Heart left ventricle (tissue), 16 donors: ENCODE measurements at regions not wholly inside any gene's neighbourhood (a gene's known extent, or its start where the extent isn't known, plus 50 kb on each side); places are given as distances from the start of the nearest gene placed in this dataset.

Source experiments
- ATAC-seq, 4 donors: fragments of 200-7000 bp; cut with Tn5 transposase; one replicate each; pipeline ENCODE4 v1.9.1; 2020 to 2022; ENCODE audit warnings: moderate library complexity in 4 of 4, mild to moderate bottlenecking in 3 of 4, moderate number of reproducible peaks in 1 of 4
- DNase-seq, 5 donors: peaks; one replicate each; pipeline ENCODE4 v3.0.0-alpha.2; 2020
- H3K27ac ChIP-seq, 12 donors: fragments of 200-600 bp; sonication (generic) in 4 of 12; one replicate each; pipeline versions ENCODE4 v1.5.0 to v1.8.0; 2016 to 2022; ENCODE audit warnings: mild to moderate bottlenecking in 2 of 12
- H3K27me3 ChIP-seq, 9 donors: fragments of 200-600 bp; sonication (generic) in 2 of 9; one replicate each; pipeline versions ENCODE4 v1.5.1 to v1.8.0; 2016 to 2022; ENCODE audit warnings: mild to moderate bottlenecking in 3 of 9
- H3K36me3 ChIP-seq, 9 donors: fragments of 200-600 bp; sonication (generic) in 2 of 9; one replicate each; pipeline versions ENCODE4 v1.5.0 to v1.8.0; 2018 to 2022; ENCODE audit warnings: mild to moderate bottlenecking in 2 of 9
- H3K4me1 ChIP-seq, 12 donors: fragments of 200-600 bp; sonication (generic) in 4 of 12; one replicate each; pipeline versions ENCODE4 v1.5.0 to v1.8.0; 2016 to 2022; ENCODE audit warnings: mild to moderate bottlenecking in 3 of 12
- H3K4me3 ChIP-seq, 12 donors: fragments of 200-600 bp; sonication (generic) in 4 of 12; one replicate each; pipeline versions ENCODE4 v1.5.0 to v1.8.0; 2017 to 2022; ENCODE audit warnings: mild to moderate bottlenecking in 9 of 12, moderate library complexity in 4 of 12
- H3K9me3 ChIP-seq, 12 donors: fragments of 200-600 bp; sonication (generic) in 4 of 12; one replicate each; pipeline versions ENCODE4 v1.5.0 to v1.8.0; 2016 to 2022; ENCODE audit warnings: mild to moderate bottlenecking in 1 of 12
- POLR2A ChIP-seq, 2 donors: fragments of 450-650 bp; IDR thresholded peaks; one replicate each; pipeline ENCODE4 v1.6.1; 2017; ENCODE audit warnings: antibody characterized with exemption in 2 of 2, mild to moderate bottlenecking in 2 of 2, moderate library complexity in 2 of 2
- WGBS, 4 donors: extraction: QIAGEN DNeasy Blood & Tissue Kit in 2 of 4; methylation state at CpG; one replicate each; pipeline versions ENCODE4 v1.1.5 to v1.1.7; 2013 to 2018; 5-methylcytosine and 5-hydroxymethylcytosine counted together
- intact Hi-C, 10 donors: fragments of 100-400 bp; cut with DNase I; formaldehyde crosslinking; loops; one replicate each; pipeline versions ENCODE4 v1.11.1 to v1.14.2; 2022
- TF ChIP-seq, protein P1 (sequence below), 12 donors: fragments of 200-600 bp; sonication (generic) in 4 of 12; IDR thresholded peaks; one replicate each; pipeline versions ENCODE4 v1.5.0 to v1.8.0; 2018 to 2022; ENCODE audit warnings: antibody characterized with exemption in 12 of 12, mild to moderate bottlenecking in 5 of 12
- donor health status: ischemic (EF 13 %, LVEDD 7.1; RV severe dilation, severe dysfunction).
- donor health status: healthy with polysubstance abuse.
- donor health status: DM: no; HTN: yes; CAD: no.
- donor health status: DM: no; HTN: no; CAD: no.
- donor health status: ischemic (EF 25% LVEDD 6.9; RV normal size, moderate dysfunction).
- donor health status: ischemic (EF 25% LVEDD 5.7; RV mildly dilated, moderate dysfunction).
- donor health status: healthy.
- donor health status: DM: yes; HTN: yes; CAD: no.
- donor health status: ischemic (EF 35%, LVEDD 5.7; RV mildly dilated, moderate dysfunction).
- donor health status: nonischemic (EF 11% LVEDD 7.7; RV severe dilation, severe dysfunction).
- donor health status: DM: yes; HTN: yes; CAD: no.
- donor health status: PGD.
- donor health status: ischemic (EF 29% LVEDD 5.4; RV normal size, mild dysfunction).
- donor health status: nonischemic (EF 23%, LVEDD 6.1; RV moderate dilation, normal function).

DNA sequence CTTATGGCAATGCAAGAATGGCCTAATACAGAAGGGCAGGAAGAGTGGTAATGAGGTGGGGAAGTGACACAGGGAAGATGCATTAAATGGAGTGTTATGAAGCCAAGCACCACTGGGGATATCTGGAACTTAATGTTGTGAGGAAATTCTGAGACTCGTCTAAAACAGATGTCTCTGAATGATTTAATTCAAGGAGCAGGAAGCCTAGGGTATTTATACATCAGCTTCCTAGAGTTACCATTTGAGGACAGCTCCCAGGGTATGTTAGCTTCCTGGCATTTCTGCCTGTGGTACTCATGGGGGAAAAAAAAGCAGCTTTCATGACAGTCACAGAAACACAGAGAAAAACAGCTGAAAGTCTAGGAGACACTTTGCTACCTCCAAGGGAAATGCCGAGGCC lies 989.5 kb downstream of the CBLN2 start:
- H3K27me3 ChIP-seq: no peaks in the 10 kb centered on the region
- H3K36me3 ChIP-seq: no peaks in the 10 kb centered on the region
- DNase-seq (no peak), ATAC-seq (no peak)
- H3K4me3 ChIP-seq: no peak overlapping the region
- H3K9me3 ChIP-seq: no peaks in the 10 kb centered on the region
- WGBS, 4 donors: 46 to 61% (median 48%) methylated on average over 2 of the region's 2 CpGs
- TF ChIP-seq POLR2A (IDR thresholded peaks at IDR 0.05): no peak
- TF ChIP-seq, protein P1, sequence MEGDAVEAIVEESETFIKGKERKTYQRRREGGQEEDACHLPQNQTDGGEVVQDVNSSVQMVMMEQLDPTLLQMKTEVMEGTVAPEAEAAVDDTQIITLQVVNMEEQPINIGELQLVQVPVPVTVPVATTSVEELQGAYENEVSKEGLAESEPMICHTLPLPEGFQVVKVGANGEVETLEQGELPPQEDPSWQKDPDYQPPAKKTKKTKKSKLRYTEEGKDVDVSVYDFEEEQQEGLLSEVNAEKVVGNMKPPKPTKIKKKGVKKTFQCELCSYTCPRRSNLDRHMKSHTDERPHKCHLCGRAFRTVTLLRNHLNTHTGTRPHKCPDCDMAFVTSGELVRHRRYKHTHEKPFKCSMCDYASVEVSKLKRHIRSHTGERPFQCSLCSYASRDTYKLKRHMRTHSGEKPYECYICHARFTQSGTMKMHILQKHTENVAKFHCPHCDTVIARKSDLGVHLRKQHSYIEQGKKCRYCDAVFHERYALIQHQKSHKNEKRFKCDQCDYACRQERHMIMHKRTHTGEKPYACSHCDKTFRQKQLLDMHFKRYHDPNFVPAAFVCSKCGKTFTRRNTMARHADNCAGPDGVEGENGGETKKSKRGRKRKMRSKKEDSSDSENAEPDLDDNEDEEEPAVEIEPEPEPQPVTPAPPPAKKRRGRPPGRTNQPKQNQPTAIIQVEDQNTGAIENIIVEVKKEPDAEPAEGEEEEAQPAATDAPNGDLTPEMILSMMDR (IDR thresholded peaks at IDR 0.05): no peak
- no peaks in the 10 kb centered on the region for H3K4me1 ChIP-seq
- H3K27ac ChIP-seq: no peak overlapping the region
- intact Hi-C loops: no loop called here

DNA sequence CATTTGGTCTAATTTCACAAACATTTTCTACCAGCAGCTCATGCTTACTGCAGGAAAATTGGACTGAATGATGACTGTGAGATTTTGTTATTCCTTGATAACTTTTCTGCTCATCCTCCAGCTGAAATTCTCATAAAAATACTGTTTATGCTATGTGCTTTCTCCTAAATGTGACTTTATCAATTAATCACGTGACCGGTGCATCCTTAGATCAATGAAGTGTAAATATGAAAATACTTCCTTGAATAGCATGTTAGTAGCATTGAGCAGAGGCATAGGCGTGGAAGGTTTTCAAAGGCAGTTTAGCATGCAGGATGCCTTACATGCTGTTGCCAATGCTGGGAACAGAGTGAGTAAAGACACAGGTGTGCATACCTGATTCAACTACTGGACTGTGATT lies 1002.5 kb downstream of the CBLN2 start:
- no peaks in the 10 kb centered on the region for H3K27me3 ChIP-seq
- H3K27ac ChIP-seq: no peak overlapping the region
- WGBS, 4 donors: 74 to 83% (median 76%) methylated on average over 3 of the region's 3 CpGs
- H3K4me1 ChIP-seq: no peaks in the 10 kb centered on the region
- intact Hi-C loops: no loop called here
- no peak overlapping the region for H3K4me3 ChIP-seq
- H3K9me3 ChIP-seq: peaks cover 0 to 36% (median 14%) of the 10 kb centered on the region in 12 donors
- no peaks in the 10 kb centered on the region for H3K36me3 ChIP-seq
- DNase-seq (no peak), ATAC-seq (no peak)
- TF ChIP-seq, protein P1 (IDR thresholded peaks at IDR 0.05): no peak
- no peak for TF ChIP-seq POLR2A (IDR thresholded peaks at IDR 0.05)

DNA sequence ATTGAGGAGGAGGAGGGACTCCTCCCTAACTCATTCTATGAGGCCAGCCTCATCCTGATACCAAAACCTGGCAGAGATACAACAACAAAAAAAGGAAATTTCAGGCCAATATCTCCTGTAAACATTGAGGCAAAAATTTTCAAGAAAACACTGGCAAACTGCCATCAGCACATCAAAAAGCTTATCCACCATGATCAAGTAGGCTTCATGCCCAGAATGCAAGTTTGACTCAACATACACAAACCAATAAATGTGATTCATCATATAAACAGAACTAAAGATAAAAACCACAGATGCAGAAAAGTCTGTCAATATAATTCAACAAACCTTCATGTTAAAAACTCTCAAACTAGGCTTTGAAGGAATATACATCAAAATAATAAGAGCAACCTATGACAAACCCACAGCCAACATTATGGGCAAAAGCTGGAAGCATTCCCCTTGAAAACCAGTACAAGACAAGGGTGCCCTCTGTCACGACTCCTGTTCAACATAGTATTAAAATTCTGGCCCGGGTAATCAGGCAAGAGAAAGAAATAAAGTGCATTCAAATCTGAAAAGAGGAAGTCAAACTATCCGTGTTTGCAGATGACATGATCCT lies 1014.3 kb downstream of the CBLN2 start:
- Histone ChIP-seq H3K4me3 (no peak overlapping the region), H3K9me3 (peaks cover 0 to 9% (median 0%) of the 10 kb centered on the region in 12 donors), H3K36me3 (no peaks in the 10 kb centered on the region), H3K4me1 (no peaks in the 10 kb centered on the region), H3K27me3 (no peaks in the 10 kb centered on the region), H3K27ac (no peak overlapping the region)
- intact Hi-C loops: no loop called here
- TF ChIP-seq, protein P1 (IDR thresholded peaks at IDR 0.05): no peak
- TF ChIP-seq POLR2A (IDR thresholded peaks at IDR 0.05): no peak
- ATAC-seq (no peak), DNase-seq (no peak)
- WGBS, 4 donors: 56 to 72% (median 63%) methylated on average over 3 of the region's 3 CpGs

DNA sequence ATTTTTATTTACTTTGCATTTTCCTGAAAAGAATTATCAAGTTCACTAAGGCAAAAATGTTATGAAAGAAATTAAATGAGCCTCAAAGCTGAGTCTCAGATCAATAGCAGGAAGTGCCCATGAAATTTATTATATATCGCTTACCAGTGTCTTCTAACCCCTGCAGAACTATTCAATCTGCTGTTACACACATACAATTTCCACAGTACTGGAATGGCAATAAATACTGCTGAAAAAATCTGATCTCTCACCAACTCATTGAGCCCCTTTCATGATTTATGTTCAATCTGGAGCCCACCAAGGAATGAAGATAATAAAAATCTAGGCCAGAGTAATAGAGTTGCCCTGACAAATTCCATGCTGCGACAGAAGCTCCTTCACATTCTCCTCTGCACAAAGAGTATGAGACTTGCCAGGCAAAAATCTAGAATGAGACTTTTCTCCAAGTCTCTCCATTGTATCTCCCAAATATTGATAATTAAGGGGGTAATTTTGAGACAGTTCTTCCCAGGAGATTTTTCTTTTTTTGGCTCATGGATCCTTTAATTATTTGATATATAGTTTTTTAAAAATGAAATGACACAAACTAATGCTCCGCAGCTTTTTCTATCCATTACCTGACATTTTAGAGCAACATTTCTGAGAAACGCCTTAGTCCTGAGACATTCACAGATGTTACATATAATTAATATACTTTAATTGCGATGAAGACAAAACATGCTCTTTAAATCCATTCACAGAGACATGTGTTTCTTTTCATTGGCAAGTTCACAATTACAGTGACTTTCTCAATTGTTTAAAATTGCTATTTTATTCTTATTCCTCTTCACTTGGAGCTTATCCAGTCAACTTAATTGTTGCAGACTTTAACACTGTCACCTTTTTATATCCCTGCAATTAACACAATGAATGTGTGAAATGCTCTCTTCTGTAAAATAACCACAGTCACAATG lies 1020.4 kb downstream of the CBLN2 start:
- DNase-seq (no peak), ATAC-seq (no peak)
- Histone ChIP-seq H3K27ac (no peak overlapping the region), H3K9me3 (no peaks in the 10 kb centered on the region), H3K4me1 (no peaks in the 10 kb centered on the region), H3K27me3 (no peaks in the 10 kb centered on the region), H3K4me3 (no peak overlapping the region), H3K36me3 (no peaks in the 10 kb centered on the region)
- no peak for TF ChIP-seq POLR2A (IDR thresholded peaks at IDR 0.05)
- TF ChIP-seq, protein P1 (IDR thresholded peaks at IDR 0.05): no peak
- 78 to 89% (median 82%) methylated on average over 5 of the region's 5 CpGs for WGBS, 4 donors
- intact Hi-C loops: no loop called here
